ENCODE measurements at regions not wholly inside any gene's neighbourhood (a gene's known extent, or its start where the extent isn't known, plus 50 kb on each side); places are given as distances from the start of the nearest gene placed in this dataset.

DNA sequence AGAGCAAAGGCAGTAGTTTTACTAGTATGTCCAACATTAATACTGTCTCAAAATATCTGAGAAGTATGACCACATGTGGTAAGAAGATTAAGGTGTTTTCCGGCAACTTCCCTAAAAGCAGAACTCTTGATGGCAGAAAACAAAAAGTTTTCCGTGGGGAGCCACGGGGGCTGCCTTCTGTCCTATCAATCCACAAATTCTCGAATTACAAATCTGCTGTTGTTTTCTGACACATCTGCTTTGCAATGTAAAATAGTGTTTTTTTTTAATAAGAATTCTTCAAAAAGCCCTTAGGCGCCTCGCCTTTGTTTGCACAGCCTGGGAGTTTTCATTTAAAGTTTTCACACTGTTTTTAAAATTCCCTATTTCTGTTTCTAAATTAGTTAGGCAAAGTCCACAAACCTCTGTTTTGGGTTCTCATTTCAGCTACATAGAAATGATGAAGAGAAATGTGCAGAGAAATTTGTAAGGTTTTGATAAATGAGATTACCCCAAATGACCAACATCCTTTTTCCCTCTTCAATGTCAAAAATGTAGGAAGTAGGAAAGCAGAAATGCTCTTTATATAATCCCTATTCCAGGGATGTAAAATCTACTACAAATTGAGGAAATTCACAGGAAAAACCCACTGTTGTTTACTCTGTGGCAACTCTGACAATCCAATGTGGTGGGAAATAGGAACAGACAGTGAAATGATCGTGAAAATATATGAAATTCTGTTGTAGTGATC is 385.8 kb downstream of the ZEB2 start:
- no peak overlapping the region for H3K27ac ChIP-seq
- TF ChIP-seq, protein P1, sequence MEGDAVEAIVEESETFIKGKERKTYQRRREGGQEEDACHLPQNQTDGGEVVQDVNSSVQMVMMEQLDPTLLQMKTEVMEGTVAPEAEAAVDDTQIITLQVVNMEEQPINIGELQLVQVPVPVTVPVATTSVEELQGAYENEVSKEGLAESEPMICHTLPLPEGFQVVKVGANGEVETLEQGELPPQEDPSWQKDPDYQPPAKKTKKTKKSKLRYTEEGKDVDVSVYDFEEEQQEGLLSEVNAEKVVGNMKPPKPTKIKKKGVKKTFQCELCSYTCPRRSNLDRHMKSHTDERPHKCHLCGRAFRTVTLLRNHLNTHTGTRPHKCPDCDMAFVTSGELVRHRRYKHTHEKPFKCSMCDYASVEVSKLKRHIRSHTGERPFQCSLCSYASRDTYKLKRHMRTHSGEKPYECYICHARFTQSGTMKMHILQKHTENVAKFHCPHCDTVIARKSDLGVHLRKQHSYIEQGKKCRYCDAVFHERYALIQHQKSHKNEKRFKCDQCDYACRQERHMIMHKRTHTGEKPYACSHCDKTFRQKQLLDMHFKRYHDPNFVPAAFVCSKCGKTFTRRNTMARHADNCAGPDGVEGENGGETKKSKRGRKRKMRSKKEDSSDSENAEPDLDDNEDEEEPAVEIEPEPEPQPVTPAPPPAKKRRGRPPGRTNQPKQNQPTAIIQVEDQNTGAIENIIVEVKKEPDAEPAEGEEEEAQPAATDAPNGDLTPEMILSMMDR (conservative IDR thresholded peaks at IDR 0.05) = no peak

DNA sequence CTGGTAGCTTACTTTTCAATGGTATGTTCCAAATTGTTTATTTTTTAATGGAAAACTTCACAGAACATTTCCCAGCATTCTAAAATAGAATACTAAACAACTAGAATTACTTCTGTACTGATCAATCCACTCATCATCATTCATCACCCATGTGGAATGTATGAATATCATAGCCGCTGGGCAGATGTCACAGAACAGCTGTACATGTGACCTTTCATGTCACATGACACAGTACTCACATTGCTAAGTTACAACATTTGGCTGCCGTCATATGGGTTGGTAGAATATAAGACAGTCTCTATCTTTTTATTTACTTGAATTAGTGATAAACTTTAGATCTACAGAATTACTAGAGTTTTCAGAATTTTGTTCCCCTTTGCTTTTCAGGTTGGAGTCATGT is 387.6 kb downstream of the ZEB2 start:
- H3K27ac ChIP-seq = no peak overlapping the region
- TF ChIP-seq, protein P1 (conservative IDR thresholded peaks at IDR 0.05) = no peak

DNA sequence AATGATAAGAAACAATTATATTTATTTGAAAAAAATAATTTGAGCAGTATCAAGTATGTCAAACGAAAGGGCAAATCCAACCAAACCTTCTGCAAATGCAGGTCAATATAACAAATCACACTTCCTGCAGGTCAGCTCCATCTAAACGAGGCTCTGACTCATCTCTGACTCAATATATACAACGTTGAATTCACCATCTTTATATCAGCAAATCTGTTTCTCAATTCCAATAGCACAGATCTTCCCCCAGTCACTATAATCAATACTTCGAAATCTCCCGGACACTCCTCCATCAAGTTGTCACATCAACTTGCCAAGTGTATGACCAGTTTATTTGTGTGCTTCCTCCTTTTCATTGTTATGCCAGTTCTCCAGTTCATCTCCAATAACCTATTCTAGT is 388.9 kb downstream of the ZEB2 start:
- TF ChIP-seq, protein P1 (conservative IDR thresholded peaks at IDR 0.05) = no peak
- H3K27ac ChIP-seq = no peak overlapping the region

DNA sequence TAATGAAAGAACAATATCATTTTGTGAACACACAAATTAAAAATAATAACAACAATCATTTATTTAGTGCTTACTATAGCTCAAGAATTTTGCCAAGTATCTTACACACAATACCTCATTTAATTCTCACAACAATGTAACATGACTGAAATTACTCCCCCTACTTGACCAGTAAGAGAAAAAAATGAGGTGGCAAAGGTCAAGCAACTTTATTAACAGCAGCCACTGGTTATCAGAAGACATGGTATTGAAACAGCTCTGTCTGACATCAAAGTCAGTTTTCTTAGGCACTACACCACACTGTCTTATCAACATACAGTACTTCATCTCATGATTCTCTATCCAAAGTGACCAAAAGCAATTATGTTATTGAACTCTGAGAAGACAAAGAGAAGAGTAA is 389.4 kb downstream of the ZEB2 start:
- TF ChIP-seq, protein P1 (conservative IDR thresholded peaks at IDR 0.05) = no peak
- H3K27ac ChIP-seq = no peak overlapping the region

DNA sequence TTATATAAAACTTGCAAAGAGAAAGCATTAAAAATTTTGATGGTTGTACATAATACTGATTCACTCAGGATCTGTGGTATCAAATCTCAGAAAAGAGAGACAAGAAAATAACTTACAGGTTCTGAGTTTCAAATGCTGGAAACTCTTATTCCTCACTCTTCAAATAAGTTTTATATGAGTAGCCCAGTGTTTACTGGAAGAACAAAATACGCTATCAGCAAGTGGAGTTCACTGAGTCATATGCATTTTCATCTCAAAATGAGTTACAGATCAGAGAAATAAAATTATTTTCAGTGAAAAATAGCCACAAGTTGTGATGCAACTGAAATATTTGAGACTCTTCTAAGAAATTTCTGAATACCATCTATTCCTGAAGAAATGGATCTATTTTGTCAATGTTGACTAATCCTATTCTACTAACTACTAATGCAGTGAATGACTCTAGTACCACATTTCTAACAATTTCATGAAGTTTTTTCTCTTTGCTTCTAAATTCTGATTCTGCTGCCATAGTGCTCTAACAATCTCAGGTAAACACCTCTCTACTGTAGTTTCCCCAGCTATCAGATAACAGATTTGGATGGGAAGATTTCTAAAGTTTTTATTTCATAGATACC is 391.7 kb downstream of the ZEB2 start:
- TF ChIP-seq, protein P1 (conservative IDR thresholded peaks at IDR 0.05) = no peak
- no peak overlapping the region for H3K27ac ChIP-seq

DNA sequence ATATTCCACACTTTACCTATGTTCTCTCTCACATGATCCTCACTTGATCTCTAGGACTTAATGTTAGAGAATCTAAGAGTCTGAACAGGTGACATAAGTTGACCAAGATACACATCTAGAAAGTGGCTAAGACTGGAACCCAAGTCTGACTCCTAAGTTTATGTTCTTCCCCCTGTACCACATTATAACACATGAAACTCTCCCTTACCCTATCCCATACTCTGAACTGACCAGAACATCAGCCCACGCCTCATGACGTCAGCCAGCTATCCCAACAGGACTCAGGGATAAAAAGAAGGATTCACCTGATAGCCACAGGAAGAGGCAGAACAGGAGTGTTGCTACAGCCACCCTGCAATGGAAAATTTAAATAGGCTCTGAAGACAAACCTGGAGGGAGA is 392.2 kb downstream of the ZEB2 start:
- H3K27ac ChIP-seq = no peak overlapping the region
- TF ChIP-seq, protein P1 (conservative IDR thresholded peaks at IDR 0.05) = no peak

DNA sequence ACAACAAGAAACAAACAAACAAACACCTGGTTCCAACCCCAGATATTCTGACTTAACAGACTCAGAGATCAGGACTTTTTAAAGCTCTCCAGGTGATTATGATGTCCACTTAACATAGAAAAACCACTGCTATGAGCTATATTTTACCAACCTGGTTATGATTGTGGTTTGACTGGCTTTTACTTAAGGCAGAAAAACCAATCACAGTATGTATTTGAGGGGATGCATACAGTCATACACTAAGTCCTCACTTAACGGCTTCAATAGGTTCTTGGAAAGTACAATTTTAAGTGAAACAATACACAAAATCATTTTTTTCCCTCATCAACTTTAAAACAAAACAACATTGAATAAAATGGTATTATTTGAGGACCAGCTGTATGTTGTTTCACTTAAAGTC is 393.6 kb downstream of the ZEB2 start:
- TF ChIP-seq, protein P1 (conservative IDR thresholded peaks at IDR 0.05) = no peak
- no peak overlapping the region for H3K27ac ChIP-seq

Measured in VCaP (cell line).